Pancreas (tissue), 10 donors: ENCODE measurements at regions not wholly inside any gene's neighbourhood (a gene's known extent, or its start where the extent isn't known, plus 50 kb on each side); places are given as distances from the start of the nearest gene placed in this dataset.

Source experiments
- ATAC-seq, 4 donors: fragments of 200-7000 bp; cut with Tn5 transposase; one replicate each; pipeline versions ENCODE4 v1.8.0 to v1.9.1; 2020; ENCODE audit warnings: mild to moderate bottlenecking in 4 of 4, moderate library complexity in 4 of 4
- DNase-seq, 6 donors: peaks; one replicate each; pipeline ENCODE4 v3.0.0-alpha.2; 2020
- FAIRE-seq: peaks from 2 replicates; lab custom pipeline; 2012; peaks lifted over from hg19 to GRCh38; lab: Jason Lieb, UNC
- H3K27ac ChIP-seq, 4 donors: fragments of 200-600 bp; sonication (generic); 1 replicate in 3 of 4; 2 replicates in 1 of 4; pipeline versions ENCODE4 v1.5.0 to v1.8.0; 2020
- H3K27me3 ChIP-seq, 4 donors: fragments of 200-600 bp; one replicate each; pipeline ENCODE4 v1.8.0; 2021
- H3K36me3 ChIP-seq, 3 donors: fragments of 200-600 bp; sonication (generic) in 1 of 3; one replicate each; pipeline versions ENCODE4 v1.5.0 to v1.8.0; 2020 to 2021
- H3K4me1 ChIP-seq, 3 donors: fragments of 200-600 bp; one replicate each; pipeline ENCODE4 v1.8.0; 2021
- H3K4me3 ChIP-seq, 4 donors: fragments of 200-600 bp; sonication (generic) in 2 of 4; one replicate each; pipeline versions ENCODE4 v1.5.0 to v1.8.0; 2020 to 2021
- H3K9me3 ChIP-seq, 4 donors: fragments of 200-600 bp; one replicate each; pipeline ENCODE4 v1.8.0; 2021
- WGBS, 2 donors: extraction: QIAGEN DNeasy Blood & Tissue Kit; methylation state at CpG; one replicate each; pipeline ENCODE4 v1.1.7; 2013; 5-methylcytosine and 5-hydroxymethylcytosine counted together
- intact Hi-C, 3 donors: fragments of 100-400 bp; cut with DNase I; formaldehyde crosslinking; loops; one replicate each; pipeline versions ENCODE4 v1.11.1 to v1.14.2; 2022
- TF ChIP-seq, protein P1 (sequence below), 4 donors: fragments of 200-600 bp; sonication (generic) in 3 of 4; IDR thresholded peaks; one replicate each; pipeline versions ENCODE4 v1.5.0 to v1.8.0; 2021; ENCODE audit warnings: antibody characterized with exemption in 4 of 4
- donor health status: healthy with polysubstance abuse.
- donor health status: DM: no; HTN: no; CAD: no; lungs with moderate emphysema.
- donor health status: DM: no; HTN: no; CAD: no.
- donor health status: control.
- donor health status: control.
- donor health status: Bipolar disorder and iron deficiency.
- donor health status: DM: yes; HTN: yes; CAD: no.
- donor health status: DM: no; HTN: no; CAD: no.
- donor health status: DM: no; HTN: no; CAD: no.
- donor health status: DM: yes; HTN: yes; CAD: no.

DNA sequence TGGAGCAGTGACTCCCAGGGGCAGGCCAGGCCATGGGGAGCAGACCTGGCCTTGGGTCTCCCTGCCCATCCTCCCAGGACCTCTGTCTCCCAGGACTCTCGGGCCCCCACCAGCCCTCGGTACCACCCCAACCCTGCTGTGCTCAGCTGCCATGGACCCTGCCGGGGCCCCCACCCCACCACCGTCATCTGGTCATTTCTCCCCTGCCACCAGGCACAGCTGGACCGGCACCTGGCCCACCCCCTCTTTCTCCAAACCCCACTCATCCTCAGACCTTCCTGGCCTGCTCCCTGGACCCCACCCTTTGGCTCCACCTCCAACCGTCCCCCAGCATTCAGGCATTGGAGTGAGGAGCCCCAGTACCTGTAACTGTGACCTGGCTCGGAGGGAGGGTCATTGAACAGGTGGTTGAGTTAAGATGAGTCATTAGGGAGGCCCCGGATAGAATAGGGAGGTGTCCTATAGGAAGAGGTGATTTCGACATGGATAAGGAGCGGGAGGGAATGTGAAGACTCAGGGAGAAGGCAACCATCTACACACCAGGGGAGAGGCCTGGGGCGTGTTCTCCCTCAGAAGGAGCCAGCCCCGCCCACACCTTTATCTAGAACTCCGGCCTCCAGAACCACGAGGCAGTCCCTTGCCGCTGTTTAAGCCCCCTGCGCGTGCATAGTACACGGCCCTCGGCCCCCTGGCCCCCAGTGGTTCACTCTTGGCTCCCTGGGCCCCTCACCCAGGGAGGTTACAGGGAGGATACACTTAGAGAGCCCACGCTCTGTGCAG is 1395.9 kb downstream of the BRD1 start:
- TF ChIP-seq, protein P1, sequence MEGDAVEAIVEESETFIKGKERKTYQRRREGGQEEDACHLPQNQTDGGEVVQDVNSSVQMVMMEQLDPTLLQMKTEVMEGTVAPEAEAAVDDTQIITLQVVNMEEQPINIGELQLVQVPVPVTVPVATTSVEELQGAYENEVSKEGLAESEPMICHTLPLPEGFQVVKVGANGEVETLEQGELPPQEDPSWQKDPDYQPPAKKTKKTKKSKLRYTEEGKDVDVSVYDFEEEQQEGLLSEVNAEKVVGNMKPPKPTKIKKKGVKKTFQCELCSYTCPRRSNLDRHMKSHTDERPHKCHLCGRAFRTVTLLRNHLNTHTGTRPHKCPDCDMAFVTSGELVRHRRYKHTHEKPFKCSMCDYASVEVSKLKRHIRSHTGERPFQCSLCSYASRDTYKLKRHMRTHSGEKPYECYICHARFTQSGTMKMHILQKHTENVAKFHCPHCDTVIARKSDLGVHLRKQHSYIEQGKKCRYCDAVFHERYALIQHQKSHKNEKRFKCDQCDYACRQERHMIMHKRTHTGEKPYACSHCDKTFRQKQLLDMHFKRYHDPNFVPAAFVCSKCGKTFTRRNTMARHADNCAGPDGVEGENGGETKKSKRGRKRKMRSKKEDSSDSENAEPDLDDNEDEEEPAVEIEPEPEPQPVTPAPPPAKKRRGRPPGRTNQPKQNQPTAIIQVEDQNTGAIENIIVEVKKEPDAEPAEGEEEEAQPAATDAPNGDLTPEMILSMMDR (IDR thresholded peaks at IDR 0.05): no peak
- 54 to 71% methylated on average over 20 of the region's 20 CpGs for WGBS, 2 donors
- intact Hi-C loops: no loop called here
- Histone ChIP-seq H3K4me1 (no peaks in the 10 kb centered on the region), H3K4me3 (no peak overlapping the region), H3K27ac (no peak overlapping the region), H3K27me3 (no peaks in the 10 kb centered on the region), H3K36me3 (no peaks in the 10 kb centered on the region), H3K9me3 (no peaks in the 10 kb centered on the region)
- DNase-seq: peak in 1 of 6 donors; percentile 32
- FAIRE-seq: no peak
- ATAC-seq: no peak

DNA sequence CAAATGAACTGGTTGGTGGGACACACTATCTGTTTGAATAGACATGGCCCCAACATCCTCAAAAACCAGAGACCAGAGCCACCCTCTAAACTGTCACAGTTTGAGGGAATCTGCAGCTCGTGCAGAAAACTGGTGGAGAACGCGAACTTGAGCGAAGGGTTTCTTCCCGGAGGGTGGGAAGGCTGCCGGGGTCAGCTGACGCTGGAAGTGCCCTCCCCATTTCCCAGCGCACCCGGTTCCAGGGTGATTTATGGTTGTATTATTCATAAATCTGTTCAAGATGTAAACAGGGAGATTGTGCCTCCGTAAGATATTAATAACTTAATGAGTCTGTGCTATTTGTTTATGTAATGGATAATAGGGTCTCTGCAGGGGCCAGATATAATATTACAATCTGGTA is 1396.7 kb downstream of the BRD1 start:
- no peaks in the 10 kb centered on the region for H3K27me3 ChIP-seq
- no peaks in the 10 kb centered on the region for H3K4me1 ChIP-seq
- H3K36me3 ChIP-seq: no peaks in the 10 kb centered on the region
- intact Hi-C loops: no loop called here
- no peaks in the 10 kb centered on the region for H3K9me3 ChIP-seq
- no peak overlapping the region for H3K4me3 ChIP-seq
- no peak for FAIRE-seq
- H3K27ac ChIP-seq: no peak overlapping the region
- 40 to 42% methylated on average over 10 of the region's 10 CpGs for WGBS, 2 donors
- TF ChIP-seq, protein P1 (IDR thresholded peaks at IDR 0.05): no peak
- ATAC-seq: no peak
- DNase-seq: no peak

DNA sequence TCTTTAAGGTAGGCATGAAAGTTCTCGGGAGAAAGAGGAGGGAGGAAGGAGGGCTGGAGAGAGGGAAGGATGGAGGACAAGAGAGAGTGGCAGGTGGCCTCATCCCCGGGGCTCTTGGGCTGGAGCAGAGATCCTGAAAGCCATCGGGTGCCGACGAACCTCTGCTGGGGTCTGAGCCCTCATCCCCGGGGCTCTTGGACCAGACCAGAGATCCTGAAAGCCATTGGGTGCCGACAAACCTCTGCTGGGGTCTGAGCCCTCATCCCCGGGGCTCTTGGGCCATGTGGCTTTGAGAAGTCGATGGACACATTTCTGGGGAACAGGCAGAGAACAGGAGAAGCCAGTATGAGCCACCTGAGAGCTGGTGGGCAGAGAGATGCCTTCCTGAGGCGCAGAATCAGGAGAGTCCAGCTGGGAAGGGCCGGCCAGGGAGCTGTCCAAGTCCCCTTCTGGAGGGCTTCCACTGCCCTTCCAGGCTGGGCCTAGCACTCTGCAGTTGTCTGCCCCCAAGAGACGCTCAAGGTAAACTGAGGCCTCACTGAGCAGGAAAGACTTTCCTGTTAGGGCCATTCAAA is 1398.1 kb downstream of the BRD1 start:
- H3K4me3 ChIP-seq: no peak overlapping the region
- H3K27ac ChIP-seq: no peak overlapping the region
- WGBS, 2 donors: 54 to 73% methylated on average over 12 of the region's 12 CpGs
- H3K4me1 ChIP-seq: no peaks in the 10 kb centered on the region
- TF ChIP-seq, protein P1 (IDR thresholded peaks at IDR 0.05): no peak
- no peak for ATAC-seq
- H3K27me3 ChIP-seq: no peaks in the 10 kb centered on the region
- intact Hi-C loops: no loop called here
- no peaks in the 10 kb centered on the region for H3K36me3 ChIP-seq
- no peaks in the 10 kb centered on the region for H3K9me3 ChIP-seq
- peak in 1 of 6 donors; percentile 30 for DNase-seq
- no peak for FAIRE-seq

DNA sequence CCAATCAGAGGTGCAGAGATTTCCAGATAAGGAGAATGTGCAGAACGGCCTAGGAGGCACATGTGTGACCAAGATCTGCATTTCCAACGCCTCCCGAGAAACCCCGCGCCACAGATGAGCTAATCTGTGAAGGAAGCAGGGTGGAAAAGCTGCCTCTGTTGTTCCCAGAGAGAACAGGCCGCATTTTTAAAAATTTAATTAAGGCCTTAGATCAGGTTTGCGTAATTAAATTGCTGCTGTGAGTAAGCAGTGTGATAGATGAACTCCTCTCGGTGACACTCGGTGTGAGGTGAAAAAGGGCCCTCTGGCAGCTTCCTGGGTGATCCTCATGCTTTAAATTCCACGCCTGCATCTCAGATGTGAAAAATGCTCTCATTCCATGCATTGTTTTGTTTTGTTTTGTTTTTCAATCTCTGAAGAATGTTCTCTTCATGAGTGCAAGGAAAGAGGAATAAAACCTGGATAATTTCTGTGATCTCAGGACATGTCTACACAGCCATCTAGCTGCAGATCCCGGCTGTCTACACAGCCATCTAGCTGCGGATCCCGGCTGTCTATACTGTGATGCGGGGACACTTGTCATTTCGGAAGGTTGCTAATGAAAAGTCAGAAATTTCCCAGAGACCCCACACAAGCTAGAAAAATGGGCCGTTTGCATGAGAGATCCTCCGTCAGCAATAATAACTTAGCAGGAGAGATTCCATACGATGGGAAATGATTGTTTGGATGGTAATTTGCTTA is 1398.9 kb downstream of the BRD1 start:
- Histone ChIP-seq H3K27ac (no peak overlapping the region), H3K4me3 (no peak overlapping the region), H3K36me3 (no peaks in the 10 kb centered on the region), H3K27me3 (no peaks in the 10 kb centered on the region), H3K9me3 (no peaks in the 10 kb centered on the region), H3K4me1 (no peaks in the 10 kb centered on the region)
- 34 to 50% methylated on average over 18 of the region's 18 CpGs for WGBS, 2 donors
- DNase-seq (peak in 1 of 6 donors; percentile 17), ATAC-seq (peak in 1 of 4 donors; percentile 31), FAIRE-seq (no peak)
- TF ChIP-seq, protein P1 (IDR thresholded peaks at IDR 0.05): no peak
- intact Hi-C loops: no loop called here
